Cerebellar nuclear complex (tissue), 1 donor: ENCODE measurements at regions not wholly inside any gene's neighbourhood (a gene's known extent, or its start where the extent isn't known, plus 50 kb on each side); places are given as distances from the start of the nearest gene placed in this dataset.

Experiments
- DNase-seq, 2 experiments: peaks; one replicate each; lab custom pipeline; 2025; lab: John Stamatoyannopoulos, UW

GRCh38 chr4:175125410-175126068 is 207.4 kb downstream of the ADAM29 start:
- DNase-seq = no peak

- no peak for DNase-seq
Observed at GRCh38 chr4:175127314-175127713, 209.2 kb downstream of the ADAM29 start.

GRCh38 chr4:175129797-175130196 is 211.6 kb downstream of the ADAM29 start:
- DNase-seq = no peak

- DNase-seq = no peak
Observed at GRCh38 chr4:175139205-175139604, 221.0 kb downstream of the ADAM29 start.

- DNase-seq = no peak
Observed at GRCh38 chr4:175143116-175143515, 225.0 kb downstream of the ADAM29 start.

- no peak for DNase-seq
Observed at GRCh38 chr4:175146799-175147198, 228.6 kb downstream of the ADAM29 start.

GRCh38 chr4:175147233-175147632 is 229.1 kb downstream of the ADAM29 start:
- DNase-seq = no peak

- DNase-seq = no peak
Observed at GRCh38 chr4:175166020-175166419, 247.9 kb downstream of the ADAM29 start.

- no peak for DNase-seq
Observed at GRCh38 chr4:175176710-175177109, 258.6 kb downstream of the ADAM29 start.

- DNase-seq = no peak
Observed at GRCh38 chr4:175190654-175191053, 272.5 kb downstream of the ADAM29 start.

- no peak for DNase-seq
Observed at GRCh38 chr4:175198056-175198455, 279.9 kb downstream of the ADAM29 start.

GRCh38 chr4:175215208-175215607 is 297.1 kb downstream of the ADAM29 start:
- no peak for DNase-seq

GRCh38 chr4:175215657-175216056 is 297.5 kb downstream of the ADAM29 start:
- no peak for DNase-seq

GRCh38 chr4:175229154-175229553 is 311.0 kb downstream of the ADAM29 start:
- DNase-seq = no peak

GRCh38 chr4:175234162-175234561 is 316.0 kb downstream of the ADAM29 start:
- no peak for DNase-seq

GRCh38 chr4:175238827-175239517 is 320.8 kb downstream of the ADAM29 start:
- DNase-seq = no peak

GRCh38 chr4:175246941-175247340 is 328.8 kb downstream of the ADAM29 start:
- DNase-seq = no peak

GRCh38 chr4:175252642-175253041 is 334.5 kb downstream of the ADAM29 start:
- no peak for DNase-seq

- no peak for DNase-seq
Observed at GRCh38 chr4:175253184-175253902, 335.2 kb downstream of the ADAM29 start.

- no peak for DNase-seq
Observed at GRCh38 chr4:175263537-175263936, 345.4 kb downstream of the ADAM29 start.

GRCh38 chr4:175271010-175271630 is 353.0 kb downstream of the ADAM29 start:
- DNase-seq = no peak

- DNase-seq = no peak
Observed at GRCh38 chr4:175273995-175274753, 356.0 kb downstream of the ADAM29 start.
